ENCODE measurements at regions not wholly inside any gene's neighbourhood (a gene's known extent, or its start where the extent isn't known, plus 50 kb on each side); places are given as distances from the start of the nearest gene placed in this dataset.

DNA sequence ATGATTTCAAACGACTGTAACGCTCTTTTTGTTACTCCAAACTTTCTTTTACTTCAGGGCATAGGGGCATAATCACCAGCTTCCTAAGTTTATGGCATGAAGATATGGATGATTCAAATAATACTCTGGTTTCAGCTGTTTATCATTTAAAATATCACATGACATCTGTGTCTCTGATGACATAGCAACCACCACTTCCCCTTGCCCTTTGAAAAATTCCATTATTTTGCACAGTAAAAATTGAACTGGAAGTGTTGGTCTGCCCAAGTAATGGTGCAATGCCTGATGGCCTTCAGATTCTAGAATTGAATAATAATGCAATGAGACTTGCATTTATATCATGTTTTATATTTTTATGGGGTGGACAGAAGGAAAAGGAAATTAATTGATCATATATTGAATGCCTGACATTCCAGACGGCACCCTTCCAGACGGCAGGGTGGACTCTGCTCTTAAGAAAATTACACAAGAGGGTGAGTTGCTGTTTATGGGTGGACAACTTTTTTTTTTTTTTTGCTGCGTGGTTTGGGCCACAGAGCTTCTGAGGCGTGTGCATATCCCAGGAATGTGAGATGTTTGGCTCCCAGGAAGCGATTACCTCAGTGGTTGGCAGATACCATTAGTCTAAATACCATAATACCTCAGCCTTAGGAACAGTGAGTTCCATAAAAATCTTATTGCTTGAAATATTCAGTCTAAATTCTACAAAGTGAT lies 101.7 kb upstream of the ZNF521 start:
- Histone ChIP-seq H3K9me3 (ENCODE audit: control insufficient read depth, low read depth, low read length) (no peaks in the 10 kb centered on the region), H4K20me1 (ENCODE audit: control insufficient read depth, extremely low read depth, insufficient read depth, low read length) (no peaks in the 10 kb centered on the region), H2AFZ (ENCODE audit: control insufficient read depth, low read length) (no peak overlapping the region), H3K9ac (ENCODE audit: control insufficient read depth, extremely low read depth, insufficient read depth, low read length) (no peak overlapping the region), H3K4me1 (ENCODE audit: control insufficient read depth, extremely low read depth, insufficient read depth, low read length) (no peaks in the 10 kb centered on the region), H3K27me3 (ENCODE audit: control insufficient read depth, extremely low read depth, insufficient read depth, low read length) (no peaks in the 10 kb centered on the region), H3K9me1 (ENCODE audit: control insufficient read depth, extremely low read depth, insufficient read depth, low read length) (no peaks in the 10 kb centered on the region), H3K27ac (ENCODE audit: control insufficient read depth, insufficient read depth, low read length) (no peak overlapping the region), H3K4me3 (ENCODE audit: control insufficient read depth in 2 of 3, extremely low read depth in 1 of 3, insufficient read depth in 2 of 3, low read depth in 1 of 3, low read length in 3 of 3) (no peak overlapping the region), H3K79me2 (ENCODE audit: control insufficient read depth, insufficient read depth, low read length) (no peaks in the 10 kb centered on the region), H3K4me2 (ENCODE audit: control insufficient read depth, extremely low read depth, insufficient read depth, low read depth, low read length) (no peak overlapping the region), H3K36me3 (ENCODE audit: control insufficient read depth in 2 of 2, extremely low read depth in 1 of 2, insufficient read depth in 2 of 2, low read length in 2 of 2) (no peaks in the 10 kb centered on the region)
- DNase-seq (ENCODE audit: low read depth, low spot score) (no peak), FAIRE-seq (no peak)
- TF ChIP-seq CTCF (optimal IDR thresholded peaks at IDR 0.05 in 1 of 3, IDR thresholded peaks at IDR 0.05 in 1 of 3, conservative IDR thresholded peaks at IDR 0.05 in 1 of 3; ENCODE audit: extremely low read depth in 1 of 3, insufficient read depth in 2 of 3, low read length in 3 of 3) (no peak), EZH2 (IDR thresholded peaks at IDR 0.05; ENCODE audit: low read length) (no peak)
- dilution Hi-C loops (cut with MboI; ENCODE audit: extremely low pct_ligation_motif_present, low sequenced_read_pairs), result no loop called here

GRCh38 chr18:25451077-25451658 lies 99.2 kb upstream of the ZNF521 start:
- DNase-seq (ENCODE audit: low read depth, low spot score) (no peak), FAIRE-seq (no peak)
- Histone ChIP-seq H3K4me2 (ENCODE audit: control insufficient read depth, extremely low read depth, insufficient read depth, low read depth, low read length) (no peak overlapping the region), H3K27me3 (ENCODE audit: control insufficient read depth, extremely low read depth, insufficient read depth, low read length) (no peaks in the 10 kb centered on the region), H3K4me3 (ENCODE audit: control insufficient read depth in 2 of 3, extremely low read depth in 1 of 3, insufficient read depth in 2 of 3, low read depth in 1 of 3, low read length in 3 of 3) (no peak overlapping the region), H3K36me3 (ENCODE audit: control insufficient read depth in 2 of 2, extremely low read depth in 1 of 2, insufficient read depth in 2 of 2, low read length in 2 of 2) (no peaks in the 10 kb centered on the region), H3K9me3 (ENCODE audit: control insufficient read depth, low read depth, low read length) (no peaks in the 10 kb centered on the region), H3K9me1 (ENCODE audit: control insufficient read depth, extremely low read depth, insufficient read depth, low read length) (no peaks in the 10 kb centered on the region), H2AFZ (ENCODE audit: control insufficient read depth, low read length) (no peak overlapping the region), H3K79me2 (ENCODE audit: control insufficient read depth, insufficient read depth, low read length) (no peaks in the 10 kb centered on the region), H4K20me1 (ENCODE audit: control insufficient read depth, extremely low read depth, insufficient read depth, low read length) (no peaks in the 10 kb centered on the region), H3K4me1 (ENCODE audit: control insufficient read depth, extremely low read depth, insufficient read depth, low read length) (no peaks in the 10 kb centered on the region), H3K27ac (ENCODE audit: control insufficient read depth, insufficient read depth, low read length) (no peak overlapping the region), H3K9ac (ENCODE audit: control insufficient read depth, extremely low read depth, insufficient read depth, low read length) (no peak overlapping the region)
- no peak for TF ChIP-seq EZH2 (IDR thresholded peaks at IDR 0.05; ENCODE audit: low read length)
- TF ChIP-seq CTCF (optimal IDR thresholded peaks at IDR 0.05 in 1 of 3, IDR thresholded peaks at IDR 0.05 in 1 of 3, conservative IDR thresholded peaks at IDR 0.05 in 1 of 3; ENCODE audit: extremely low read depth in 1 of 3, insufficient read depth in 2 of 3, low read length in 3 of 3), result no peak
- dilution Hi-C loops (cut with MboI; ENCODE audit: extremely low pct_ligation_motif_present, low sequenced_read_pairs), result no loop called here

Measured in keratinocyte (primary cell).